ENCODE measurements at regions not wholly inside any gene's neighbourhood (a gene's known extent, or its start where the extent isn't known, plus 50 kb on each side); places are given as distances from the start of the nearest gene placed in this dataset.

GRCh38 chr17:77779711-77780539, 178.6 kb upstream of the TNRC6C start:
- H3K27ac ChIP-seq (ENCODE audit: extremely low read depth, low read depth, low read length): no peak overlapping the region
- no peak for FAIRE-seq
- ATAC-seq: no peak; the same call in 2 of the 3 replicates
- no peak overlapping the region for H3K9ac ChIP-seq (ENCODE audit: insufficient read depth in 1 of 2, low read depth in 2 of 2, low read length in 2 of 2)
- no peaks in the 10 kb centered on the region for H3K9me3 ChIP-seq (replicated peaks; ENCODE audit: control insufficient read depth, insufficient read depth, low read depth, low read length)
- WGBS (ENCODE audit: insufficient coverage, low coverage, missing lambda C conversion rate): under 1% methylated on average over 18 of the region's 22 CpGs
- H3K4me2 ChIP-seq (ENCODE audit: insufficient read depth, low read length): no peak overlapping the region
- H3K27me3 ChIP-seq (ENCODE audit: control insufficient read depth in 2 of 2, insufficient read depth in 2 of 2, low read length in 2 of 2): peaks cover 18 to 62% of the 10 kb centered on the region in 2 experiments; a peak in 3 of 5 replicates
- TF ChIP-seq NUFIP1 (IDR thresholded peaks at IDR 0.05; ENCODE audit: partially characterized antibody) (no peak), ZNF263 (CRISPR knock-in tag; IDR thresholded peaks at IDR 0.05; ENCODE audit: borderline replicate concordance) (no peak), ZNF184 (CRISPR knock-in tag; IDR thresholded peaks at IDR 0.05) (no peak), EP400 (IDR thresholded peaks at IDR 0.05) (no peak), KDM5B (IDR thresholded peaks at IDR 0.05; ENCODE audit: insufficient replicate concordance, low read depth, low read length) (no peak), GTF2F1 (IDR thresholded peaks at IDR 0.05; ENCODE audit: low read depth, low read length) (no peak), POLR2A (conservative IDR thresholded peaks at IDR 0.05) (no peak), NFIC (IDR thresholded peaks at IDR 0.05) (peak; percentile 90), NR2C1 (IDR thresholded peaks at IDR 0.05) (no peak), NR2C1 (tag; IDR thresholded peaks at IDR 0.05) (no peak), CXXC5 (CRISPR knock-in tag; IDR thresholded peaks at IDR 0.05) (no peak), ZNF197 (CRISPR knock-in tag; IDR thresholded peaks at IDR 0.05; ENCODE audit: low read depth) (no peak), HMG20A (CRISPR knock-in tag; conservative IDR thresholded peaks at IDR 0.05) (no peak), HOMEZ (CRISPR knock-in tag; IDR thresholded peaks at IDR 0.05) (no peak), TEAD4 (IDR thresholded peaks at IDR 0.05; ENCODE audit: low read length) (no peak), TEAD4 (CRISPR knock-in tag; IDR thresholded peaks at IDR 0.05; ENCODE audit: borderline replicate concordance) (no peak), CC2D1A (IDR thresholded peaks at IDR 0.05) (no peak), NFIX (CRISPR knock-in tag; IDR thresholded peaks at IDR 0.05; ENCODE audit: low read depth) (0 out of 2 replicates have a peak, but pooled peaks have one; percentile 18)
- in situ Hi-C loops (cut with MboI) (no loop called here), intact Hi-C loops (cut with micrococcal nuclease) (no loop called here)
- no TSS peak for BruUV-seq (replicated peaks)
- H4K20me1 ChIP-seq (replicated peaks; ENCODE audit: control insufficient read depth, insufficient read depth, low read length): peaks cover 25% of the 10 kb centered on the region
- no peaks in the 10 kb centered on the region for H3K36me3 ChIP-seq (ENCODE audit: control insufficient read depth, insufficient read depth, low read length)
- POLR2A ChIA-PET: interaction anchor here (0.6 kb wide), 1 partner anchor 1223 kb away, joined by 3 read pairs; no protein-coding TSS in a partner anchor
- peaks cover 3% of the 10 kb centered on the region for H3K9me1 ChIP-seq (ENCODE audit: control insufficient read depth, insufficient read depth, low read length)
- H3K4me3 ChIP-seq: no peak overlapping the region
- no peaks in the 10 kb centered on the region for H3K79me2 ChIP-seq (ENCODE audit: control insufficient read depth, insufficient read depth, low read length)
- no peak for DNase-seq (ENCODE audit: extremely low read depth in 1 of 4, low spot score in 3 of 4)
- peaks cover 0 to 7% of the 10 kb centered on the region in 2 experiments; a peak in 2 of 5 replicates for H3K4me1 ChIP-seq (replicated peaks in 1 of 2; ENCODE audit: control insufficient read depth in 2 of 2, insufficient read depth in 2 of 2, low read length in 2 of 2)
- CTCF ChIA-PET (ENCODE audit: low intra/inter-chr PET ratio): no interaction called here
- H2AFZ ChIP-seq (ENCODE audit: low read depth, low read length): no peak overlapping the region
